ENCODE measurements at regions not wholly inside any gene's neighbourhood (a gene's known extent, or its start where the extent isn't known, plus 50 kb on each side); places are given as distances from the start of the nearest gene placed in this dataset.
"Not testable (repeated sequence)": the region's sequence is repeated elsewhere in the genome, so short reads cannot be mapped to it uniquely, and the experiment has no call there.

GRCh38 chr22:49349841-49350381 is 477.8 kb downstream of the BRD1 start:
- DNase-seq (ENCODE audit: low read depth in 4 of 4, low spot score in 2 of 4), result no peak

DNA sequence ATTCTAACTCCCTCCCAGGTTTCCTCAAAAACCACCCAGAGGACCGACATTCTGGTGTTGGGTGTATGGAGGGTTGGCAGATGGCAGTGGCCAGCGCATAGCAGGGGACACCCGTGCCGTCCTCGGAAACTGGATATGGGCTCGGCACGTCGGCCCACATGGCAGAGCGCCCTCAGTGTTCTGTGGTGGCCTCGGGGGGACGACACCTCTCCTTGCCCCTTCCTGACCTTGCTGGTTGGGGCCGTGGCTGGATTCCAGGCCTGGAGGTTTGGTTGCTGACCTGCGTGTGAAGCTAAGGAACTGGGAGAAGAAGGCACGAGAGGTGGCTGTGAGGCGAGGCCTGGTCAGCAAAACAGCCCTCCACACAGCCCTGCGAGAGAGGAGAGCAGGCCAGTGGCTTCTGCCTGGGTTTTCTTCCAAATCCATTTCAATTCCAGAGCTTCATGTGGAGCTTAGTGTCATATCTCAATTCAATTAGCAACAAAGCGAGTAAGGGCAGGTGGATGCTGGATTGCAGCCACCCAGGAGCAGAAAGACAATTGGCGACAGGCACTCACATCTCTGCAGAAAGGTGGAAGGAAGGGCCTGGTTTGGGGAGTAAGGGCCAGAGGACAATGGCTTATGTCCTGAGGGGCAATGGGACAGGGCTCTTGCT is 478.4 kb downstream of the BRD1 start:
- DNase-seq (ENCODE audit: low read depth in 4 of 4, low spot score in 2 of 4), result no peak

DNA sequence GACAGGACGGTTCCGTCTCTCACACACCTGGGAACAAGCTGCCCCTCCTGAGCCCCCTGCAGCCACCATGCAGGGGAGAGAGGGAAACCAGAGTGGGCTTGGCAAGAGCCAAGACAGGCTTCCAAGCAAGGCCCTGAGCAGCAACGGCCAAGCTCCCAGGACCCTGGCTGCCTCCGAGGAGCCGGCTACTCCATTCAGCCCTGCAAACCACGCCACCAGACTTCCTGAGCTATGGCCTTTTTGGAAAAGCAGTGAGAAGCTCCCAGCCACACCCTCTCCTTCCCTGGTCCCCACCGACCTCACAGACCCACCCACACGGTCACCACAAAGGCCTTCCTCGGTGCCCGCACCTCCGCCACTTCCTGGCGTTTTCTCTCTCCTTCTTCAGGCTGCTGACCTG is 479.0 kb downstream of the BRD1 start:
- no peak for DNase-seq (ENCODE audit: low read depth in 4 of 4, low spot score in 2 of 4)

DNA sequence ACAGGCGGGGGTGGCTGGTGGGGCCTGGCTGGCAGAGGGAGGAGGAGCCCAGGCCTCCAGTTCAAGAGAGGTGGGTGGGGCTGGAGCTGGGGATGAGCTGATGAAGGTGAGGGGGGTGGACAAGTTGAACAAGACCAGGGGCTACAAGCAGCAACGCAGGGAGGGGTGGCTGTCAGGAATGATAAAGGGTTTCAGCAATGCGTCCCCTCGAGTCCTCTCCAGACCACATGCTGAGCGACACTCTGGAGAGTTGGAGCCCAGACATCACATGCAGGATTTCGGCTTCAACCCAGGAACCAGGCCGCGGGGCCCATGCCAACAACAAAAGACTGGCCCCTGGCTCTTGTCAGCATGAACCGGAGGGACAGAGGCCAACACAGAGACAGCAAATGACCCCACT is 480.3 kb downstream of the BRD1 start:
- DNase-seq (ENCODE audit: low read depth in 4 of 4, low spot score in 2 of 4), result no peak

DNA sequence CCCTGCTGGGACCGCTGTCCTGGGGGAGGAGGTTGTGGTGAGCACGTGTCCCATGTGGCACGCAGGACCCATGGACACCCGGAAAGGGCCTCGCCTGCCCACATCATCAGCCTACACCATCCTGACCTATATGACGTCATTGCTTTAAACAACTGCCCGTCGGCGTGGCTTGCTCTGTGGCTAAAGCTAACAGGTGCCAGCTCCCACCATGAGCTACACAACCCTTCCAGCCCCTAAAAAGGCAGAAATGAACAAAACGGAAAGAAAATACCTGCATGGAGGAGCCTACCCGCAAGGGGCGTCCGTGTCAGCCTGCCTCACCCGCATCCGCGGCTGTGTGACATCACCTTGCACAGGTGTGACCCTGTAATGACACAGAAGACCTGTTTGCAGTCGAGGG is 481.8 kb downstream of the BRD1 start:
- no peak for DNase-seq (ENCODE audit: low read depth in 4 of 4, low spot score in 2 of 4)

GRCh38 chr22:49344656-49345055 is 483.0 kb downstream of the BRD1 start:
- no peak for DNase-seq (ENCODE audit: low read depth in 4 of 4, low spot score in 2 of 4)

DNA sequence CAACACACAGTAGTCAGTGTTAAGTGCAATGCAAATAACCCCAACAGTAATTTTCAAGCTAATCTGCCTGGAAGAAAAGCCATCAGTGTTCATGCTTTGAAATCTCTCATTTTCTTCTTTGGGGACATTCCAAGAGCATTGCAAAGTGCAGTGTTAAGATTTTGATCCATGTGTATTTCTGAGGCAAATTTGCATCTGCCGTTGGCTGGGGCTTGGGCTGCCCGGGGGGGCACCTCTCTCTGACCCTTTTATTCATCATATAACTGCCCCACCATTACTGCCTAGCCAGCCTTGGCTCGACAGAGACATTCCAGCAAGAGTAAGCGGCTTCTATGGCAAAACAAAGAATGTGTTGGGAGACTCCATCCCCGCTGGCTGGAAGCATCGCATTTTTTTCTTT is 483.5 kb downstream of the BRD1 start:
- no peak for DNase-seq (ENCODE audit: low read depth in 4 of 4, low spot score in 2 of 4)

GRCh38 chr22:49340406-49340805 is 487.3 kb downstream of the BRD1 start:
- DNase-seq (ENCODE audit: low read depth in 4 of 4, low spot score in 2 of 4), result no peak

DNA sequence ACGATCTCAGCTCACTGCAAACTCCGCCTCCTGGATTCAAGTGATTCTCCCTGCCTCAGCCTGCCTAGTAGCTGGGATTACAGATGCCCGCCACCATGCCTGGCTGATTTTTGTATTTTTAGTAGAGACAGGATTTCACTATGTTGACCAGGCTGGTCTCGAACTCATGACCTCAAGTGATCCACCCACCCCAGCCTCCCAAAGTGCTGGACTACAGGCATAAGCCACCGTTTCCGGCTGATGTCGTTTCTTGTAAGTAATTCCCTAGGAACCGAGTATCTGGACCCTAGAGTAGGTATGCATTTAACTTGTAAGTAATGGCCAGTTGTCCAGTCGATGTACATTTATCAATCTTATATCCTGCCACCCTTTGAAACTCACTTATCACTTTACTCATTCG is 491.2 kb downstream of the BRD1 start:
- DNase-seq (ENCODE audit: low read depth in 4 of 4, low spot score in 2 of 4), result not testable (repeated sequence)

DNA sequence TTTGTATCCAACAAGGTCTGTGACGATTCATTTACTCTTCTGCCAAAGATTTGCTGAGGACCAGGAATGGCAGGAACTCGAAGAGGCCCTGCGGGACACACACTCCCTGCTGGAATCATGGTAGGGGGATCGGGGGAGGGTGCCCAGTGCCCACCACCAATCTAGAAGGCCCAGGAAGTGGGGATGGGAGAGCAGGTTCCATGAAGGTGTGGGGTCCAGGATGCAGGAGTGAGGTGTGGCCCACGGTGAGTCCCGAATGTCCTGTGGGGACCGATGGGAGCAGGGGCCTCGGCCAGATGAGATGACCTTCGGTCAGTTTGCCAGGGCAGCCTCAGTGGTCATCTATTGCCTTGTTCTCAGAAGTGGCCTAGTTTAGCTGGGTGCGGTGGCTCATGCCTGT is 492.7 kb downstream of the BRD1 start:
- no peak for DNase-seq (ENCODE audit: low read depth in 4 of 4, low spot score in 2 of 4)

GRCh38 chr22:49334449-49334789 is 493.3 kb downstream of the BRD1 start:
- DNase-seq (ENCODE audit: low read depth in 4 of 4, low spot score in 2 of 4), result no peak

- DNase-seq (ENCODE audit: low read depth in 4 of 4, low spot score in 2 of 4), result no peak
Observed at GRCh38 chr22:49333206-49333605, 494.5 kb downstream of the BRD1 start.

DNA sequence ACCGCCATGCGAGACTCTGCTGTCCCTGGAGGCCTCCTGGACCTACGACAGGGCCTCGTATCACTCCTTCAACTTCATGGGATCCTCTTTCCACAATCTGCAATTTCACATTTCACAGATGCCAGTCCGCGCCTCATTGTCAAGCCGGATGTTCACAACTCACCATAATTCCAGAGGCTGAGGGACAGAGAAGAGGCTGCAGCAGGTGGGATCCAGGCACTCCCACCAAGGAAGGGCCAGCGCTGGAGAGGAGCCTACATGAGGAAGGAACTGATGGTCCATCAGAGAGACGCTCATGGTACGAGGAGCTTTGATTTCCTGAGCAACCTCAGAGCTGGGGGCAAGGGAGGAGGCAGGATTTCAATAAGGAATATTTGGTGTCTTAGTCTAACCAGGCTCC is 495.0 kb downstream of the BRD1 start:
- DNase-seq (ENCODE audit: low read depth in 4 of 4, low spot score in 2 of 4), result no peak

- no peak for DNase-seq (ENCODE audit: low read depth in 4 of 4, low spot score in 2 of 4)
Observed at GRCh38 chr22:49331878-49332277, 495.8 kb downstream of the BRD1 start.

- no peak for DNase-seq (ENCODE audit: low read depth in 4 of 4, low spot score in 2 of 4)
Observed at GRCh38 chr22:49331223-49331815, 496.4 kb downstream of the BRD1 start.

- no peak for DNase-seq (ENCODE audit: low read depth in 4 of 4, low spot score in 2 of 4)
Observed at GRCh38 chr22:49330421-49331222, 497.1 kb downstream of the BRD1 start.

DNA sequence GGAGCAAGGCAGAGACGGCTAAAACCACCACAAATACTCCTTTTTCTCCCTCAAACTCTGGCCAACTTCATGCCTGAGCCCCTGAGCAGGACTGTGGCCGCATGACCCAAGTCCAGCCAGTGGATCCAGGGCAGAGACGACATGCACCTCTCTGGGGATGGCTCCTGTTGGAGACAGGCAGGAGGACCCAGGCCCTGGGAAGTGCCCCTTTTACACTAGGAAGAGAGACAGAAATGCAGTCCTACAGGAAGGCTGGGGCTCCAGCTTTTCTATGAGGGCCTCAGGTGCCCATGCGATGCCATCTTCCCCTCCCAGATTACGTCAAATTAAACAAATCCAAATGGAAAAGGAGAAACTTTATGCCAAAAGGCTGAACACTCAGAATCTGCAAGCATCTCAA is 498.0 kb downstream of the BRD1 start:
- DNase-seq (ENCODE audit: low read depth in 4 of 4, low spot score in 2 of 4), result no peak

DNA sequence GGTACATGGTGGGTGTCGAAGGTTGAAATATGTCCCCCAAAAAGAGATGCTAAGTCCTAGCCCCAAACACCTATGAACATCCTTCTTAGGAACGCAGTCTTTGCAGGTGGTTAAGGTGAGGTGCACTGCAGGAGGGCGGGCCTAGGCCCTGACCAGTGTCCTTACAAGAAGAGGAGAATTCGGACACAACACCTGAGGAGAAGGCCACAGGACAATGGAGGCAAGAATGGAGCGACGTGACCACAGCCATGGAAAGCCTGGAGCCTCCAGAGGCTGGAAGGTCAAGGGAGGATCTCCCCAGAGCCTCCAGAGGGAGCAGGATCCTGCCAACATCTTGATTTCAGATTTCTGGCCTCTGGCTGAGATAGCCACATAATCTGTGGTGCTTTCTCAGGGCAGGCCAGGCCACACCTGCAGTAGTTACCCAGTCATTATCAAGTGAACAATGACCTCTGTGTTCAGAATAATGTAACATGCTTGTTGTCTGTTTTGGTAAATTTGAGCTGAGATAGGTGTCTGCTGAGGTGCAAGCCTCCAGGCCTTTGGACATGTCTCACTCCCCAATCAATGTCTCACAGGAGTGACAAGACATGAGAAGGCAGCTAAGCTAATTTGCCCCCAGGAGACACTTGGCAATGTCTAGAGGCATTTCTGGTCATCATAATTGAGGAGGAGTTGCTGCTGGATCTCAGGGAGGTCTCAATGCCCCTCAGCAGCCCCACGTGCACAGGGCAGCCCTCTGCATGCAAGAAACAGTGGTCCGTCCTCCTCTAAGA is 498.9 kb downstream of the BRD1 start:
- DNase-seq (ENCODE audit: low read depth in 4 of 4, low spot score in 2 of 4), result no peak

- no peak for DNase-seq (ENCODE audit: low read depth in 4 of 4, low spot score in 2 of 4)
Observed at GRCh38 chr22:49328118-49328475, 499.6 kb downstream of the BRD1 start.

DNA sequence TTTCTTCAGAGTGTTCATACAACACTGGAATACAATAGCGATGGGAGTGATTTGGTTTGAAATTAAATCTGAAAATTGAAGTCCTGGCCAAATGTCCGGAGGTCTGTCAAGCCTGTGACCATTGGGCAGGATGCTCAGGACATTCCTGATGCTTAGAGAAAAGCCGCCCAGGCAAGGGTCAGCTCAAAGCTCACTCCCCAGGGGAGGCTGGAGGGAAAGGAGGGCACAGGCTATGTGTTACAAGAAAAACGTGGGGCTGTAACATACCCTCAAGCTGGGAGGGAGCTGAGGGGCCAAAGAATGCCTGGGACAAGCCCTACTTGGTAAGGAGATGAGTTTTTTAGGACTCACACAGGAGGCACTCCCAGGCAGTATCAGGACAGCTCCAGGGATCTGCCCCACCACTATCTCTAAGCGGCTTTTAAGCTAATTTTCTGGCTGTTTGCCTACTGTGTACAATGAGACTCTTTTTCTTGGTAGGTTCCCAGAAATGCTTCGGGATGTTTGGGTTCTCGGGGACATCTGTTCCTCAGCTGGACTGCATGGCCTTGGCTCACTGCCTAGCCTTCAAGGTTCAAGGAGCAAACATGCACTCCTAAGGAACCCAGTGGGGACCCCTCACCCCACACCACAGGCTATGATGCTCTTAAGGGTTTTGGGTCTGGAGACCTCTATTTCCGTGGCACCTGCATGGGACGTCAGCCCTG is 500.1 kb downstream of the BRD1 start:
- DNase-seq (ENCODE audit: low read depth in 4 of 4, low spot score in 2 of 4), result no peak

- DNase-seq (ENCODE audit: low read depth in 4 of 4, low spot score in 2 of 4), result no peak
Observed at GRCh38 chr22:49326558-49326957, 501.1 kb downstream of the BRD1 start.

Data from left renal cortex interstitium (tissue), 4 donors.